SH-SY5Y (cell line): ENCODE measurements at regions not wholly inside any gene's neighbourhood (a gene's known extent, or its start where the extent isn't known, plus 50 kb on each side); places are given as distances from the start of the nearest gene placed in this dataset.

Experiments
- GATA2 ChIP-seq: IDR thresholded peaks from 2 replicates; pipeline ENCODE4 v1.6.1; 2011; ENCODE audit warnings: mild to moderate bottlenecking, low read depth, low read length
- GATA3 ChIP-seq: IDR thresholded peaks from 2 replicates; pipeline ENCODE4 v1.6.1; 2011; ENCODE audit warnings: low read depth, mild to moderate bottlenecking, low read length, moderate library complexity

- TF ChIP-seq GATA2 (no peak), GATA3 (no peak)
These were observed 1640.3 kb upstream of the C9orf72 start, which contains the start of gene LINGO2 for GRCh38 chr9:29213417-29214153.
